ENCODE measurements at regions not wholly inside any gene's neighbourhood (a gene's known extent, or its start where the extent isn't known, plus 50 kb on each side); places are given as distances from the start of the nearest gene placed in this dataset.
A peak's percentile ranks its signal among the peaks of the same experiment; 100 is the strongest.

- H3K4me2 ChIP-seq (ENCODE audit: insufficient read depth in 1 of 2, low read depth in 2 of 2, low read length in 2 of 2), result no peak overlapping the region
- no peaks in the 10 kb centered on the region for H3K27me3 ChIP-seq (replicated peaks in 1 of 4; ENCODE audit: control insufficient read depth in 3 of 4, extremely low read depth in 1 of 4, insufficient read depth in 3 of 4, low read length in 3 of 4)
- ChIA-PET POLR2A (ENCODE audit: partially characterized antibody) (no interaction called here), CTCF (ENCODE audit: partially characterized antibody) (no interaction called here)
- no peak overlapping the region for H2BK20ac ChIP-seq (ENCODE audit: low read length)
- 76% methylated on average over 6 of the region's 6 CpGs; no CpG with 5 or more reads in 1 of the 2 experiments for WGBS, 2 experiments (ENCODE audit: extremely low coverage in 1 of 2, insufficient coverage in 1 of 2, insufficient read length in 1 of 2, insufficient replicate concordance in 2 of 2, low coverage in 1 of 2, low lambda C conversion rate in 2 of 2, missing lambda C conversion rate in 1 of 2)
- DNase-seq (ENCODE audit: low read depth in 1 of 2, low spot score in 2 of 2), result no peak
- H3K36me3 ChIP-seq (ENCODE audit: control insufficient read depth in 2 of 4, insufficient read depth in 4 of 4, low read length in 3 of 4), result no peaks in the 10 kb centered on the region
- no peak overlapping the region for H3K23ac ChIP-seq (ENCODE audit: insufficient read length)
- H3K4me3 ChIP-seq (ENCODE audit: extremely low read depth in 1 of 4, insufficient read depth in 2 of 4, low read depth in 3 of 4, low read length in 4 of 4), result no peak overlapping the region
- H4K20me1 ChIP-seq (replicated peaks in 1 of 2; ENCODE audit: control insufficient read depth in 1 of 2, insufficient read depth in 2 of 2, low read length in 2 of 2), result no peaks in the 10 kb centered on the region
- no peak overlapping the region for H2AK5ac ChIP-seq (ENCODE audit: low read depth, low read length)
- H2AFZ ChIP-seq (ENCODE audit: low read length), result 0 out of 2 replicates have a peak overlapping the region, but pooled peaks have one; percentile 5
- H4K91ac ChIP-seq (replicated peaks; ENCODE audit: insufficient read length, low read length), result no peak overlapping the region
- H3K9me3 ChIP-seq (ENCODE audit: insufficient read depth in 2 of 2, low read depth in 1 of 2, low read length in 1 of 2), result no peaks in the 10 kb centered on the region
- no peak overlapping the region for H2BK5ac ChIP-seq (ENCODE audit: low read depth, low read length)
- H4K8ac ChIP-seq (ENCODE audit: extremely low read depth, insufficient read depth, low read length), result no peak overlapping the region
- no peak overlapping the region for H3K9ac ChIP-seq (replicated peaks in 1 of 4; ENCODE audit: extremely low read depth in 1 of 4, low read depth in 3 of 4, low read length in 3 of 4)
- H2BK15ac ChIP-seq (ENCODE audit: low read length), result no peak overlapping the region
- TF ChIP-seq CEBPB (IDR thresholded peaks at IDR 0.05; ENCODE audit: low read depth, low read length) (no peak), CTBP2 (IDR thresholded peaks at IDR 0.05; ENCODE audit: borderline replicate concordance, insufficient read depth, insufficient read length, low read length) (no peak), CBX8 (IDR thresholded peaks at IDR 0.05; ENCODE audit: borderline replicate concordance, low read depth, low read length) (no peak), ASH2L (IDR thresholded peaks at IDR 0.05; ENCODE audit: low read length) (no peak), BACH1 (IDR thresholded peaks at IDR 0.05; ENCODE audit: low read length) (no peak)
- TF ChIP-seq, protein P1, sequence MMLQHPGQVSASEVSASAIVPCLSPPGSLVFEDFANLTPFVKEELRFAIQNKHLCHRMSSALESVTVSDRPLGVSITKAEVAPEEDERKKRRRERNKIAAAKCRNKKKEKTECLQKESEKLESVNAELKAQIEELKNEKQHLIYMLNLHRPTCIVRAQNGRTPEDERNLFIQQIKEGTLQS (IDR thresholded peaks at IDR 0.05; ENCODE audit: insufficient read depth, low read depth, low read length), result no peak
- H3K14ac ChIP-seq (ENCODE audit: insufficient read length), result no peak overlapping the region
- no peak overlapping the region for H4K5ac ChIP-seq (ENCODE audit: insufficient read length, low read depth, low read length)
- H3K79me2 ChIP-seq (ENCODE audit: control insufficient read depth in 1 of 2, insufficient read depth in 2 of 2, low read length in 2 of 2), result no peaks in the 10 kb centered on the region
- no peak for FAIRE-seq
- no peak overlapping the region for H3K56ac ChIP-seq (replicated peaks; ENCODE audit: insufficient read length, low read depth, low read length)
- H3K18ac ChIP-seq (ENCODE audit: extremely low read depth, low read length), result no peak overlapping the region
- H3K4ac ChIP-seq (replicated peaks; ENCODE audit: insufficient read length, low read depth, low read length), result no peak overlapping the region
- H3K79me1 ChIP-seq (ENCODE audit: low read depth, low read length), result no peaks in the 10 kb centered on the region
- H2BK120ac ChIP-seq (replicated peaks; ENCODE audit: low read depth, low read length), result no peak overlapping the region
- no peaks in the 10 kb centered on the region for H3K23me2 ChIP-seq (ENCODE audit: low read depth, low read length)
- no peak overlapping the region for H3K27ac ChIP-seq (ENCODE audit: low read depth, low read length)
- no peak overlapping the region for H2BK12ac ChIP-seq (ENCODE audit: low read depth, low read length)
- H3K4me1 ChIP-seq (replicated peaks in 1 of 4; ENCODE audit: control insufficient read depth in 3 of 4, insufficient read depth in 4 of 4, low read length in 3 of 4), result no peaks in the 10 kb centered on the region
Measured at GRCh38 chr5:17891881-17892280, 257.6 kb downstream of the TAF11L14 start.

Measured in H1 (cell line).